Stimulated activated CD4-positive, alpha-beta T cell treated with anti-CD3 and anti-CD28 coated beads, Interleukin-12 subunit alpha, Interleukin-12 subunit beta, amount 100 ng/mL, for 24 hours (primary cell): ENCODE measurements at regions not wholly inside any gene's neighbourhood (a gene's known extent, or its start where the extent isn't known, plus 50 kb on each side); places are given as distances from the start of the nearest gene placed in this dataset.
"Not testable (repeated sequence)": the region's sequence is repeated elsewhere in the genome, so short reads cannot be mapped to it uniquely, and the experiment has no call there.

ENCODE experiments used
- DNase-seq, 2 experiments: peaks; one replicate each; pipeline ENCODE4 v3.0.0-alpha.2; 2020; ENCODE audit warnings: low read depth in 2 of 2

- no peak for DNase-seq
These were observed 76.3 kb upstream of the C7orf33 start for GRCh38 chr7:148514236-148514635.

- no peak for DNase-seq
These were observed 75.3 kb upstream of the C7orf33 start for GRCh38 chr7:148515237-148515636.

GRCh38 chr7:148515728-148516695 is 74.6 kb upstream of the C7orf33 start:
- DNase-seq: no peak

- DNase-seq: not testable (repeated sequence)
These were observed 71.2 kb upstream of the C7orf33 start for GRCh38 chr7:148519386-148519785.

GRCh38 chr7:148521271-148521670 is 69.3 kb upstream of the C7orf33 start:
- DNase-seq: no peak

- no peak for DNase-seq
These were observed 67.0 kb upstream of the C7orf33 start for GRCh38 chr7:148523550-148523949.

GRCh38 chr7:148524479-148525224 is 65.9 kb upstream of the C7orf33 start:
- no peak for DNase-seq

- DNase-seq: peak; percentile 69 to 92
These were observed 62.8 kb upstream of the C7orf33 start for GRCh38 chr7:148527717-148528168.

- peak in 1 of 2 experiments; percentile 20 for DNase-seq
These were observed 55.3 kb upstream of the C7orf33 start for GRCh38 chr7:148535217-148535616.

- no peak for DNase-seq
These were observed 53.1 kb upstream of the C7orf33 start for GRCh38 chr7:148537435-148537834.

- no peak for DNase-seq
These were observed 50.4 kb upstream of the C7orf33 start for GRCh38 chr7:148540041-148540738.
